ENCODE measurements at regions not wholly inside any gene's neighbourhood (a gene's known extent, or its start where the extent isn't known, plus 50 kb on each side); places are given as distances from the start of the nearest gene placed in this dataset.

DNA sequence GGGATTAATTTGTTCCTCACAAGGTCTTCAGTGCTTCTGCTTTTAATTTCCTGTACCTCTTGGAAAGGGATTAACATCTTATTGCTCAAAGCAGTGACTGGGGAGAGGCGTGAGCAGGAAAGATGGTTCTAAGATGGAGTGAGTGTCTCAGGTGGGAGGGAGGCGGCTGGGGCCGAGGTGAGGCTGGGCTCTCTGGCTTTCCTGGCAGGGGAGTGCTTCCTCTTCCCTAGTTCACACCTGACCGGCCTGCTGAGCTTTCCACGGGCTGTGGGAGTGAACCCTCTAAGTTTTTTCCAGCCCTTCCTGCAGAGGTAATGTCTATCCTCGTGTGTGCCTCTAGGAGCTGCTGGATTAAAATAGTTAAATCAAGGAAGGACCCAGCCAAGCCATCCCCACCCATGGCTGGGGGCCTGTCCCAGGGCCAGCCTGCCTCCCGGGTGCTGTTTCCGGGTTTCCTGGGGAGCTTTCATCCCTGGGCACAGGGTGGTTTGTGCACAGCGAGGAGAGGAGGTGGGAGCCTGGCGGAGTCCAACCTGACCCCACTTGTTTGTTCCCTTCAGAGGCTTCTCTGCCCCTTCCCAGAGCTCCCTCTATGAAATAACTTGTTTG, 179.1 kb downstream of the TFAP2C start:
- DNase-seq (no peak), ATAC-seq (no peak)
- H3K9me3 ChIP-seq: no peaks in the 10 kb centered on the region
- H3K4me1 ChIP-seq: no peaks in the 10 kb centered on the region
- TF ChIP-seq, protein P1, sequence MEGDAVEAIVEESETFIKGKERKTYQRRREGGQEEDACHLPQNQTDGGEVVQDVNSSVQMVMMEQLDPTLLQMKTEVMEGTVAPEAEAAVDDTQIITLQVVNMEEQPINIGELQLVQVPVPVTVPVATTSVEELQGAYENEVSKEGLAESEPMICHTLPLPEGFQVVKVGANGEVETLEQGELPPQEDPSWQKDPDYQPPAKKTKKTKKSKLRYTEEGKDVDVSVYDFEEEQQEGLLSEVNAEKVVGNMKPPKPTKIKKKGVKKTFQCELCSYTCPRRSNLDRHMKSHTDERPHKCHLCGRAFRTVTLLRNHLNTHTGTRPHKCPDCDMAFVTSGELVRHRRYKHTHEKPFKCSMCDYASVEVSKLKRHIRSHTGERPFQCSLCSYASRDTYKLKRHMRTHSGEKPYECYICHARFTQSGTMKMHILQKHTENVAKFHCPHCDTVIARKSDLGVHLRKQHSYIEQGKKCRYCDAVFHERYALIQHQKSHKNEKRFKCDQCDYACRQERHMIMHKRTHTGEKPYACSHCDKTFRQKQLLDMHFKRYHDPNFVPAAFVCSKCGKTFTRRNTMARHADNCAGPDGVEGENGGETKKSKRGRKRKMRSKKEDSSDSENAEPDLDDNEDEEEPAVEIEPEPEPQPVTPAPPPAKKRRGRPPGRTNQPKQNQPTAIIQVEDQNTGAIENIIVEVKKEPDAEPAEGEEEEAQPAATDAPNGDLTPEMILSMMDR (IDR thresholded peaks at IDR 0.05): no peak
- no peak overlapping the region for H3K27ac ChIP-seq
- intact Hi-C loops (cut with DNase I): no loop called here
- no peaks in the 10 kb centered on the region for H3K36me3 ChIP-seq
- H3K4me3 ChIP-seq: no peak overlapping the region
- peaks cover 40% of the 10 kb centered on the region for H3K27me3 ChIP-seq (ENCODE audit: low read depth)

DNA sequence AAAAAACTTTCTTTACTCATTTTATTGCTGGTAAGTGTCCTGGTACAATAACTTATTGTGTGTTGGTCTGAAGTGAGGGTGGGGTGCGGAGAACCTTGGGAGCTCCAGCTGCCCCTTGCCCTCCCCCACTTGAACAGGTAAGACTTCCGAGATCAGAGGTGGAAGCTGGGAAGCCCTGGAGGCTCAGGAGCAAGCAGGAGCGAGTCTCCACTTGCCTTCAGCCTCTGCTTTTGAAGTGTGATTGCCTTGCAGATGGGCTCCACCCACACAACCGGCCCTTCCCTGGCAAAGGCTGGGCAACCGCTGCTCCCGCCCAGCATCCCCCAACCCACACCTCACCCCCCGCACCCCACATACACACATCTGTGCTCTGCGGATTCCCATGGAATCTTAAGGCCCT, 179.6 kb downstream of the TFAP2C start:
- TF ChIP-seq, protein P1 (IDR thresholded peaks at IDR 0.05): no peak
- no peaks in the 10 kb centered on the region for H3K9me3 ChIP-seq
- H3K36me3 ChIP-seq: no peaks in the 10 kb centered on the region
- H3K27me3 ChIP-seq (ENCODE audit: low read depth): peaks cover 40% of the 10 kb centered on the region
- H3K4me1 ChIP-seq: no peaks in the 10 kb centered on the region
- intact Hi-C loops (cut with DNase I): no loop called here
- H3K4me3 ChIP-seq: no peak overlapping the region
- ATAC-seq (no peak), DNase-seq (no peak)
- H3K27ac ChIP-seq: no peak overlapping the region

DNA sequence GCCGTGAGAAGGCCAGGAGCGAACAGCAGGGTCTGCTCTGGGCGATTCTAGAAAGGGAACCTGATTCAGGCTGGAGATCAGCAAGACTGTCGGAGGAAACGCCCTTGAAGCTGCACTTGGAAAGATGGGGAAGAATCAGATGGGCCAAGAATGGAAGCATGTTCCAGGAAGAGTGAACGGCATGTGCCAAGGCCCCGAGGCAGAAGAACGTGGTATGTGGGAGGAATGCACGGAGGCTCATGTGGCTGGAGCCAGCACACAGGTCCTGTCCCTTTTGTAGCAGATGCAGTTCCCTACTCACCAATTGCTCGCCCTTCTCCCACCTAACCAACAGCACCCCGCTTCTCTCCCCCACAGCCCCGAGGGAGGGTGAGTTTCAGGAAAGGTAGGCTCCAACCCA, 180.6 kb downstream of the TFAP2C start:
- ATAC-seq: no peak
- H3K9me3 ChIP-seq: no peaks in the 10 kb centered on the region
- intact Hi-C loops (cut with DNase I): no loop called here
- TF ChIP-seq, protein P1 (IDR thresholded peaks at IDR 0.05): no peak
- no peak for DNase-seq
- no peak overlapping the region for H3K27ac ChIP-seq
- peaks cover 40% of the 10 kb centered on the region for H3K27me3 ChIP-seq (ENCODE audit: low read depth)
- H3K36me3 ChIP-seq: no peaks in the 10 kb centered on the region
- no peaks in the 10 kb centered on the region for H3K4me1 ChIP-seq
- H3K4me3 ChIP-seq: no peak overlapping the region

DNA sequence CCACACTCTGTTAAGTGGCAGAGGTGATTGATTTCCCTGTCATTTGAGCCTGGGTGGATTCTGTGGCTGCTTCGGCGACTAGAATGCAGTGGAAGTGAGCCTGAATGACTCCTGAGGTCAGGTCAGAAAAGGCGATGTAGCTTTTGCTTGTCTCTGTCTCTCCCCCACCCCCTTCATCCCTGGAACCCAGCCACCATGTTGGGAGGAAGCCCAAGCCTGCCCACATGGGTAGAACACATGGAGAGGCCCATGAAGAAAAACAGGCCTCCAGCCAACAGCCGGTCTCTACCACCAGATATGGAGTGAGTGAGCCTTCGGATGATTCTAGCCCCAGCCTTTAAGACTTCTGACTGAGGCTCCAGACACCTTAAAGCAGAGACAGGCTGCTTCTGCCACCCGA, 181.0 kb downstream of the TFAP2C start:
- no peak for ATAC-seq
- TF ChIP-seq, protein P1 (IDR thresholded peaks at IDR 0.05): no peak
- H3K27me3 ChIP-seq (ENCODE audit: low read depth): peaks cover 40% of the 10 kb centered on the region
- no peak for DNase-seq
- H3K9me3 ChIP-seq: no peaks in the 10 kb centered on the region
- H3K27ac ChIP-seq: no peak overlapping the region
- no peaks in the 10 kb centered on the region for H3K36me3 ChIP-seq
- H3K4me1 ChIP-seq: no peaks in the 10 kb centered on the region
- H3K4me3 ChIP-seq: no peak overlapping the region
- intact Hi-C loops (cut with DNase I): no loop called here

DNA sequence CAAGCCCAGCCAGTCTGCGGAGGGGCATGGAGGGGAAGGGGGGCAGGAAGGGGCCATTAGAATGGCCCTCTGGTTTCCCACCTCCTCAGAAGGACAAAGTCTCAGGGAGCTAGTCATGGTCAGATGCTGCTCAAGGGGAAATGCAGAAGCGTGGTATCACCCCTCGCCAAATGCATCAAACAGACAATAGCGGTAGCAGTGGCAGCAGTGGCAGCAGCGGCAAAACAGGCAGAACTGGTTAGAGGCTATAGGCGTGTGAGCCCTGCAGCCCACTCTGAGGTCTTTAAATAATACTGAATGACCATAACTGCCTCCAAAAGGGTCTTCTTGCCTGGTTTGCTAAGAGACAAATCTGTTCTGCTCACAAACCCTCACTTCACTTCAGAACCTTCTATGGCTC, 186.7 kb downstream of the TFAP2C start:
- Histone ChIP-seq H3K27me3 (ENCODE audit: low read depth) (peaks cover 9% of the 10 kb centered on the region), H3K9me3 (no peaks in the 10 kb centered on the region), H3K4me1 (no peaks in the 10 kb centered on the region), H3K36me3 (no peaks in the 10 kb centered on the region), H3K4me3 (no peak overlapping the region), H3K27ac (no peak overlapping the region)
- intact Hi-C loops (cut with DNase I): no loop called here
- TF ChIP-seq, protein P1 (IDR thresholded peaks at IDR 0.05): no peak
- no peak for ATAC-seq
- DNase-seq: no peak

Measured in lower lobe of right lung (tissue), 2 donors.